Stimulated activated CD4-positive, alpha-beta T cell treated with anti-CD3 and anti-CD28 coated beads, Interleukin-4, amount 100 ng/mL, for 48 hours (primary cell): ENCODE measurements at regions not wholly inside any gene's neighbourhood (a gene's known extent, or its start where the extent isn't known, plus 50 kb on each side); places are given as distances from the start of the nearest gene placed in this dataset.

ENCODE experiments used
- DNase-seq, 2 donors: peaks; one replicate each; pipeline ENCODE4 v3.0.0-alpha.2; 2020; ENCODE audit warnings: low read depth in 2 of 2

- no peak for DNase-seq
These were observed 277.4 kb downstream of the NPIPA8 start for GRCh38 chr16:18059089-18059488.

GRCh38 chr16:18055411-18055916 is 281.1 kb downstream of the NPIPA8 start:
- DNase-seq, result no peak

DNA sequence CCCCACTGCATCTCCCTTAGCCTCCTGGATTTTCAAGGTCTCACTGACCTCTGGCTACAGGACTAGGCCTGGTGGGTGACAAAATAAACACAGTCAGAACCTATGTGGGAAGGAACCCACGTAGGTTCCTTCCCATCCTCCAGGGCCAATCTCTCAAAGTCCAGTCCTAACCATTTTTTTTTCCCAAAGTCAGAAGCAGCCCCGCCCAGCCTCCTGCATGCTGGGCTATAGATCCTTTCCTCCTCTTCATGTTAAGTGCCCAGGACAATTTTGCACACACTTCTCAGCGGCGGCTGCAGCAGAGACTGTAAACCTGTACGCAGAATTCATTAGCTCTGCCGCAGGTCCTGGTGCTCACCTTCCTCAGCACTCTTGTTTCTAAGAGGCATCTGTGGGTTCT is 285.8 kb downstream of the NPIPA8 start:
- no peak for DNase-seq

DNA sequence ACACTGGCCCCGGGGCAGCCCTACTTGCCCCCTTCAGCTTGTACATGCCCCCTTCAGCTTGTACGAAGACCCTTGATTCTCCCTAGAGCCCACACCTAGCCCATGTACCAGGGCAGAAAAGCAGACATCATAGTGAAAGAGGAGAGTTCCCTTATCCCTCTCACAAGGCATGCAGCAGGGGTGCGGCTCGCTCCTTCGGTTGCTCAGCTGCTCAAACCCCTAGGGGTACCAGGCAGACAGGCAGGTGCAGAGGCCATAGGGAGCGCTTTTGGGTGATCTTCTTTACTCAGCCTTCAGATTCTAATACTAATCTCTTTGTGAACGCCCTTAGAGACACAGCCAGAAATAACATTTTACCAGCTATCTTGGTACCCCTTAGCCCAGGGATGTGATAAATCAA is 286.3 kb downstream of the NPIPA8 start:
- DNase-seq, result no peak

- DNase-seq, result no peak
These were observed 286.9 kb downstream of the NPIPA8 start for GRCh38 chr16:18049547-18050133.

GRCh38 chr16:18048853-18049546 is 287.5 kb downstream of the NPIPA8 start:
- DNase-seq, result no peak

- DNase-seq, result no peak
These were observed 288.8 kb downstream of the NPIPA8 start for GRCh38 chr16:18047761-18048160.

GRCh38 chr16:18045356-18045755 is 291.2 kb downstream of the NPIPA8 start:
- no peak for DNase-seq

DNA sequence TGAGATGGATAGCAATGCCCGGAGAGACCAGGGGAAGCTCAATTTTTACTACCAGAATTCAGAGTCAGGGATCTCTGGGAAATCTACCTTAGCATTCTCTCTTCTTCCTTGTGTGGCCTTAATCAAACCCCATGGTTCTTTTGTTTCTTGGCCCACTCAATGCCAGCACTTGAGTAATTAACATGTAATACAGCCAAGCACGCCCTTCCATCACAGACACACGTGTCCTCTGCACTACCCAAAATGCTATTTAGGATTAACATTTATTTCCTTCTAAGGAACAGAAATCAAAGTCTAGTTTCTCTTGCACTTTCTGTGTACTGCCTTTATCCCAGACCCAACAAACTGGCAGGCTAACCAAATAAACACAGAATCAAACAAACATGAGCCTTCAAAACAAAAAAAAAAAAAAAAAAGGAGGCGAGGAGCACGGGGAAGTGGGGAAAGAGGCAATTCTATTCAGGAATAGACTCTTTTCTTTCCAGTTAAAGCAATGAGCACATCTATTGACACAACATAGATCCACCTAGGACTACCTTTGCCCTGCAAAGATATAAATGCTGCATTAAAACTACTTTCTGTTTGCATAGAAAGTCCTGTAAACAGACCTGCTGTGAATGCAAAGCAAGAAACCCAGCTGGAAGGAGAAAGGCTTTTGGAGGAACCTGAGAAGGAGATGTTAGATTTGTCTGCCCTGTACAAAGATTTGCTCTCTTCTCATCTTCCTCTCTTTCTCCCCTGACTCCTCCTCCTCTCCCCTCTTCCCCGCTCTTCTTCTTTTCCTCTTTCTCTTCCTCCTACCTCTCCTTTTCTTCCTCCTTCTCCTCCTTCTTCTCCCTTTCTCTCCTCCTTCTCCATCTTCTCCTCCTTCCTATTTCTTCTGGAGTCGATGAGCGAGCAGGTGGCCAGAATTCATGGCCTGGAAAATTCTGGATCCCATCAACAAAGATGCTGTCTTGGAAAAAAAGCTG is 294.4 kb downstream of the NPIPA8 start:
- no peak for DNase-seq

DNA sequence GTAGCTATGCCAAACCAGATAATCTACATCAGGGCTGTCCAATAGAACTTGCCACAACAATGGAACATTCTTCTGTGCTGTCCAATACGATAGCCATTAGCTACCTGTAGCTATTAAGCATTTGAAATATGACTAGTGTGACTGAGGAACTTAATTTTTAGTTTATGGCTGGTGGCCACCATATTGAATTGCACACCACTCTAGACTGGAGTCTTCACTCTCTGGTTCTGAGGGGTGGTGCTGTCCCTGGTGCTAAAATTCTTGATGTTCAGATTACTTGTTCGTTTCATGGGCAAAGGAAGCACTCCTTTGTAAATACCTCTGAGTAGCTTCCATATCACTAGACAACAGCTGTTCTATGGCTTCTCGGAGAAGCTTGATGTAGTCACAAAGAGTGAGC is 296.6 kb downstream of the NPIPA8 start:
- DNase-seq, result no peak

DNA sequence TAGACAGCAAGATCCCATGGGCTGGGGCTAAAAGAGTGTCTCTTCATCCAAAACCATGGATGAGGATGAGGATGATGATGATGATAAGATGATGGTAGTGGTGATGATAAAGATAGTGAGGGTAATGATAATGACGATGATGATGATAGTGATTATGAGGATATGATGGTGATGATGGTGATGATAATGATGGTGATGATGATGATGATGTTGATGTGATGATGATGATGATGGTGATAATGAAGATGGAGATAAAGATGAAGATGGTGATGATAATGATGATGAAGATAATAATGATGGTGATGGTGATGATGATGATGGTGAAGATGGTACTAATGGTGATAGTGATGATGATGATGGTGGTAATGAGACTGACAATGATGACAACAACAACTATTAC is 299.5 kb downstream of the NPIPA8 start:
- DNase-seq, result no peak

DNA sequence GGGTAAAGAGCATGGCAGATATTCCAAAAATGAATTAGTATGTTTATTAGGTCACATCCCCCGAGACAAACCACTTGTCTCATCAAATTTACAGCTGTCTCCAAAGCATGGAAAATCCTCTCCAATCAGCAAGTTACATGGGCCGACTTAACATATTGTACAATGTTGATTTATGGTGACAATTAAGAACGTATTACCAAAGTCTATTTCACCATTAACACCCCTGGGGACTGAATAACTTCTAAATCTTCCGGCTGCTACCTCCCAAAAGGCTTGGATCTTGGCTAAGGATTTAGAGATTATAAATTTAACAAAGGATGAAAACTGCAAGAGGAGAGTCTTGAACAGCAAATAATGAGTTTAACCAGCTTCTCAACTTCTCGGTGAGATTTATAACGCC is 311.9 kb downstream of the NPIPA8 start:
- no peak for DNase-seq

DNA sequence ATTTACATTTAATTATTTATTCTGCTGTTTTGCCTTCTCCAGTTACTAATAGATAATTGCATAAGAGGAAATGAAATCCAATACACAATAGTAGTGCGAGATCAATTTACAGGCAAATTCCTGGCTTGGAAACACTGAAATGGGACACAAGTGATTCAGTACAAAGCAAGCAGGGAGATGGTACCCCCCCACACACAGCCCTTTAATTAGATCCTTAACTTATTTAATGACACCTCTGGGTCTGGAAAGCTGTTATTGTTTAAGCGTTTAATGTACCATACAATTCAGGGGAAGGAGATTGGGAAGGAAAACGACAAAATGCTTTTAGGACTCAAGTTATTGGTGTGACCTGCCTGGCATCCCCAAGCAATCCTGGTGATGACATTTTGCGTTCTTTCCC is 318.2 kb downstream of the NPIPA8 start:
- DNase-seq, result no peak

- DNase-seq, result no peak
These were observed 322.7 kb downstream of the NPIPA8 start for GRCh38 chr16:18013863-18014262.

GRCh38 chr16:18008356-18008755 is 328.2 kb downstream of the NPIPA8 start:
- no peak for DNase-seq

DNA sequence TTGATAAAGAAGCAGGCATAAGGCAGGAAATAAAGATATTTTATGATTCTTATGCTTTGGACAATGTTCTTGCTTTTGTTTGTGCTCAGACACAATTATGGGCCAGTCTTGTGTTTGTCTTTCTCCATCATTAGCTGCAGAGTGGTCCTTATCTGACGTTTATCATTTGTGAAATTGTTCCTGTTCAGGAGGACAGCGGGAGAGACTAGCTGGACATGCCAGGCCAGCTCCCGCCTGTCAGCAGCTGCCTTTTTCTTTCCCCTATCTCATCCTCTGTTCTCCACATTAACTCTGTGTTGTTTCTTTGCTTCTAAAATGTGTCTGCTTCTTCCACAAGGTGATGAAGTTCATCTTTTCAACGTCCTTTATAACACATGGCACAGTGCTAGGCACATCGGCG is 333.5 kb downstream of the NPIPA8 start:
- DNase-seq, result no peak

DNA sequence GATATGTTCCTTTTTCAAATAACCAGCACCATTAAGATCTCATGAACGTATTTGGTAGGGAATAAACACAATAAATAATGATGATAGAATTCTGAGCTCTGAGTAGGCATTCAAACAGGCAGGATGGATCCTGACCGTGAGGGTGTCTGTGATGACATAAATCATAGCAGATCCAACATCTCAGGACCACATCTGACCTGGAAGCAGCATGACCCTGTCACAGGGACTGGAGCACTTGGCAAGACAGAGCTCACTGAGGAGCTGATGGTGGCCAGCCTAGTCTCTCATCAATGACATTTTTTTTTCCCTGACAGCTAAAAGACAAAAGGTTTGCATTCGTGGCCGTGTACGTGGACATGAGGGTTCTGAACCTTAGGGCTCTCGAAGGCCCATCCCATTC is 337.5 kb downstream of the NPIPA8 start:
- no peak for DNase-seq

- no peak for DNase-seq
These were observed 338.0 kb downstream of the NPIPA8 start for GRCh38 chr16:17998550-17998949.

- no peak for DNase-seq
These were observed 342.5 kb downstream of the NPIPA8 start for GRCh38 chr16:17994027-17994426.

DNA sequence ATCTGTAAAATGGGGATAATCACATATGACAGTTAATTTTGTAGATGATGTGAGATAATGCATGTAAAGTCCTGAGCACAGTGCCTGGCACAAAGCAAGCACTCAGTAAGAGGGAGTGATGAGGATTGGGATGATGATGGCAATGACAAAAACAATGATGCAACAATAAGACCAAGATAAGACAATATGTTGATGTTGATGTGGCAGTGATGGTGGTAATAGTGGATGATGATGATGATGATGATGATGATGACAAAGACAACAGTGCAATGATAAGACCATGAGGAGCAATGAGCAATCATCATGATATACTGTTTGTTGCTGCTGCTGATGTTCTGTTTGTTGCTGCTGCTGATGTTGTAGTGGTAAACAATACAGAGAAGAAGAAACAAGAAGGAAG is 344.1 kb downstream of the NPIPA8 start:
- no peak for DNase-seq

GRCh38 chr16:17989255-17989654 is 347.3 kb downstream of the NPIPA8 start:
- no peak for DNase-seq

DNA sequence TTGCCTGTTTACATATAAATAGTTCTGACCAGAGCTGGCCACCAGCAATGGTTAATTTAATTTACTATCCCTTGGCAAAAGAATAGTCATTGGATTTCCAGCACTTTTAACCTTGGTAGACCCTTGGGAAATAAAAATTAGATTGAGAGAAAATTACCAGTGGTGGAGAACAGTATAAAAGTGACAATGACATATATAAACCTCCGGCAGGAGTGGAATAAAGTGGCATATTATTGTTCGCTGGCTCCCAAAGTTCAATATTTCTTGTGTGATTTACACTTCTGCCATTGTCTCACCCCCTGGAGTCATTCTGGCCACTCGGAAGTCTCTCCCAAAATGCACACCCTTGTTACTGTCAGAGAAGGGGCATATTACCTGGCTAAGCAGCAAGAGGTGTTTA is 347.7 kb downstream of the NPIPA8 start:
- no peak for DNase-seq

- DNase-seq, result no peak
These were observed 349.5 kb downstream of the NPIPA8 start for GRCh38 chr16:17986991-17987390.
